HEK293 (cell line): ENCODE measurements at regions not wholly inside any gene's neighbourhood (a gene's known extent, or its start where the extent isn't known, plus 50 kb on each side); places are given as distances from the start of the nearest gene placed in this dataset.

Source experiments
- CTCF ChIA-PET: fragments of 350-600 bp; formaldehyde crosslinking; extraction: SDS; loops from one replicate; lab custom pipeline; 2021; ENCODE audit warnings: antibody characterized with exemption; lab: Yijun Ruan, JAX
- POLR2A ChIA-PET: fragments of 300-600 bp; formaldehyde crosslinking; extraction: SDS; loops from one replicate; lab custom pipeline; 2020; ENCODE audit warnings: antibody characterized with exemption, inconsistent platforms; lab: Yijun Ruan, JAX
- H3K27ac ChIP-seq: fragments of 200-500 bp; sonication (Bioruptor generic); 2 replicates; pipeline ENCODE4 v1.5.1; 2014; ENCODE audit warnings: low read depth, low read length, control low read depth, inconsistent platforms; ENCODE audit errors: extremely low read depth
- H3K36me3 ChIP-seq, 2 experiments: fragments of 200-500 bp in 1 of 2; sonication (Bioruptor generic) in 1 of 2; 1 replicate in 1 of 2; 2 replicates in 1 of 2; pipeline ENCODE4 v1.5.1; 2014 to 2017; ENCODE audit warnings: inconsistent platforms in 2 of 2, low read length in 2 of 2; ENCODE audit not compliant: control insufficient read depth in 2 of 2, insufficient read depth in 1 of 2
- H3K4me1 ChIP-seq: fragments of 200-500 bp; sonication (Bioruptor generic); 2 replicates; pipeline ENCODE4 v1.5.1; 2014; ENCODE audit warnings: mild to moderate bottlenecking, low read length, inconsistent platforms; ENCODE audit not compliant: control insufficient read depth, insufficient read depth
- H3K4me3 ChIP-seq: 2 replicates; pipeline ENCODE4 v1.5.1; 2011; ENCODE audit warnings: low read depth, mild to moderate bottlenecking, control low read depth, low read length, moderate library complexity
- H3K9me3 ChIP-seq: fragments of 200-500 bp; sonication (Bioruptor generic); 2 replicates; pipeline ENCODE4 v1.5.1; 2014; ENCODE audit warnings: low read depth, low read length, inconsistent platforms; ENCODE audit not compliant: control insufficient read depth, insufficient read depth
- BCL11A ChIP-seq: fragments of 450-650 bp; formaldehyde crosslinking; IDR thresholded peaks from 2 replicates; pipeline ENCODE4 v1.5.1; 2016; ENCODE audit warnings: low read depth, missing biosample characterization, missing genetic modification characterization
- IKZF3 ChIP-seq: fragments of 450-650 bp; IDR thresholded peaks from 2 replicates; pipeline ENCODE4 v1.5.0; 2018; ENCODE audit warnings: missing biosample characterization, mild to moderate bottlenecking, missing genetic modification characterization, moderate library complexity
- KLF10 ChIP-seq: fragments of 450-650 bp; IDR thresholded peaks from 2 replicates; pipeline ENCODE4 v1.5.1; 2018; ENCODE audit warnings: missing biosample characterization, mild to moderate bottlenecking, missing genetic modification characterization
- KLF9 ChIP-seq: fragments of 450-650 bp; formaldehyde crosslinking; IDR thresholded peaks from 2 replicates; pipeline ENCODE4 v1.5.1; 2016; ENCODE audit warnings: missing biosample characterization, missing genetic modification characterization, low read depth
- OVOL3 ChIP-seq: fragments of 450-650 bp; formaldehyde crosslinking; IDR thresholded peaks from 2 replicates; pipeline ENCODE4 v1.5.1; 2016; ENCODE audit warnings: missing biosample characterization, missing genetic modification characterization
- SALL2 ChIP-seq: fragments of 450-650 bp; formaldehyde crosslinking; IDR thresholded peaks from 2 replicates; pipeline ENCODE4 v1.5.0; 2017; ENCODE audit warnings: missing biosample characterization, mild to moderate bottlenecking, missing genetic modification characterization, borderline replicate concordance
- SCRT1 ChIP-seq: fragments of 450-650 bp; formaldehyde crosslinking; IDR thresholded peaks from 2 replicates; pipeline ENCODE4 v1.5.1; 2016; ENCODE audit warnings: missing biosample characterization, missing genetic modification characterization, borderline replicate concordance
- SP2 ChIP-seq: fragments of 450-650 bp; formaldehyde crosslinking; IDR thresholded peaks from 2 replicates; pipeline ENCODE4 v1.5.1; 2016; ENCODE audit warnings: missing biosample characterization, missing genetic modification characterization
- SP7 ChIP-seq: fragments of 450-650 bp; formaldehyde crosslinking; IDR thresholded peaks from 2 replicates; pipeline ENCODE4 v1.5.1; 2016; ENCODE audit warnings: missing biosample characterization, missing genetic modification characterization
- ZNF10 ChIP-seq: fragments of 450-650 bp; formaldehyde crosslinking; IDR thresholded peaks from 2 replicates; pipeline ENCODE4 v1.5.1; 2017; ENCODE audit warnings: missing biosample characterization, missing genetic modification characterization
- ZNF133 ChIP-seq: fragments of 450-650 bp; formaldehyde crosslinking; IDR thresholded peaks from 2 replicates; pipeline ENCODE4 v1.5.1; 2016; ENCODE audit warnings: missing biosample characterization, missing genetic modification characterization
- ZNF18 ChIP-seq: fragments of 450-650 bp; formaldehyde crosslinking; IDR thresholded peaks from 2 replicates; pipeline ENCODE4 v1.5.1; 2016; ENCODE audit warnings: missing biosample characterization, missing genetic modification characterization
- ZNF2 ChIP-seq: fragments of 450-650 bp; formaldehyde crosslinking; IDR thresholded peaks from 2 replicates; pipeline ENCODE4 v1.5.1; 2016; ENCODE audit warnings: missing biosample characterization, missing genetic modification characterization
- ZNF24 ChIP-seq: fragments of 450-650 bp; formaldehyde crosslinking; IDR thresholded peaks from 2 replicates; pipeline ENCODE4 v1.5.1; 2016; ENCODE audit warnings: missing biosample characterization, missing genetic modification characterization
- ZNF26 ChIP-seq: fragments of 450-650 bp; formaldehyde crosslinking; IDR thresholded peaks from 2 replicates; pipeline ENCODE4 v1.5.1; 2016; ENCODE audit warnings: missing biosample characterization, missing genetic modification characterization
- ZNF266 ChIP-seq: fragments of 450-650 bp; formaldehyde crosslinking; IDR thresholded peaks from 2 replicates; pipeline ENCODE4 v1.5.1; 2016; ENCODE audit warnings: missing biosample characterization, missing genetic modification characterization, low read depth
- ZNF350 ChIP-seq: fragments of 450-650 bp; formaldehyde crosslinking; IDR thresholded peaks from 2 replicates; pipeline ENCODE4 v1.5.0; 2017; ENCODE audit warnings: missing biosample characterization, mild to moderate bottlenecking, missing genetic modification characterization
- ZNF362 ChIP-seq: fragments of 450-650 bp; formaldehyde crosslinking; IDR thresholded peaks from 2 replicates; pipeline ENCODE4 v1.5.1; 2016; ENCODE audit warnings: missing biosample characterization, missing genetic modification characterization
- ZNF416 ChIP-seq: fragments of 450-650 bp; formaldehyde crosslinking; IDR thresholded peaks from 2 replicates; pipeline ENCODE4 v1.5.1; 2016; ENCODE audit warnings: missing biosample characterization, missing genetic modification characterization
- ZNF433 ChIP-seq: fragments of 450-650 bp; formaldehyde crosslinking; IDR thresholded peaks from 2 replicates; pipeline ENCODE4 v1.5.1; 2016; ENCODE audit warnings: missing biosample characterization, missing genetic modification characterization, low read depth
- ZNF561 ChIP-seq: fragments of 450-650 bp; IDR thresholded peaks from 2 replicates; pipeline ENCODE4 v1.5.1; 2018; ENCODE audit warnings: missing biosample characterization, missing genetic modification characterization, borderline replicate concordance
- ZNF596 ChIP-seq: fragments of 450-650 bp; IDR thresholded peaks from 2 replicates; pipeline ENCODE4 v1.5.0; 2018; ENCODE audit warnings: missing biosample characterization, mild to moderate bottlenecking, missing genetic modification characterization, moderate library complexity
- ZNF777 ChIP-seq: fragments of 450-650 bp; formaldehyde crosslinking; IDR thresholded peaks from 2 replicates; pipeline ENCODE4 v1.5.1; 2017; ENCODE audit warnings: missing biosample characterization, missing genetic modification characterization, borderline replicate concordance
- ZNF843 ChIP-seq: fragments of 450-650 bp; formaldehyde crosslinking; IDR thresholded peaks from 2 replicates; pipeline ENCODE4 v1.5.1; 2016; ENCODE audit warnings: missing biosample characterization, missing genetic modification characterization
- ZXDB ChIP-seq: fragments of 450-650 bp; formaldehyde crosslinking; IDR thresholded peaks from 2 replicates; pipeline ENCODE4 v1.5.1; 2016; ENCODE audit warnings: missing biosample characterization, missing genetic modification characterization
- TF ChIP-seq, protein P1 (sequence below): fragments of 450-650 bp; formaldehyde crosslinking; conservative IDR thresholded peaks from 2 replicates; pipeline ENCODE4 v1.5.1; 2016; ENCODE audit warnings: low read depth, missing biosample characterization, missing genetic modification characterization

DNA sequence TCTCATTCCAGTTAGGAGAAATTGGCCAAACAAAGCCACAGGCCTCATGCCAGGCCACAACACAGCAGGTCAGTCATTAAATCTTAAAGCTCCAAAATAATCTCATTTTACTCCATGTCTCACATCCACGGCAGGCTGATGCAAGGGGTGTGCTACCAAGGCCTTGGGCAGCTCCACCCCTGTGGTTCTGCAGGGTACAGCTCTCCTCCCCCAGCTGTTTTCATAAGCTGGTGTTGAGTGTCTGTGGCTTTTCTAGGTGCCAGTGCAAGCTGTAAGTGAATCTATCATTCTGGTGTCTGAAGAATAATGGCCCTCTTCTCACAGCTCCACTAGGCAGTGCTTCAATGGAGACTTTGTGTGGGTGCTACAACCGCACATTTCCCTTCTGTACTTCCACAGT lies 949.2 kb downstream of the TECRL start:
- Histone ChIP-seq H3K27ac (no peak overlapping the region), H3K9me3 (no peaks in the 10 kb centered on the region), H3K4me1 (no peaks in the 10 kb centered on the region), H3K36me3 (no peaks in the 10 kb centered on the region), H3K4me3 (no peak overlapping the region)
- POLR2A ChIA-PET: no interaction called here
- CTCF ChIA-PET: no interaction called here
- TF ChIP-seq ZNF843 (tag by site-specific recombination): no peak
- TF ChIP-seq ZNF350 (tag by site-specific recombination): no peak
- no peak for TF ChIP-seq ZNF10 (tag by site-specific recombination)
- no peak for TF ChIP-seq ZNF362 (tag by site-specific recombination)
- no peak for TF ChIP-seq ZNF416 (tag by site-specific recombination)
- TF ChIP-seq SP7 (tag by site-specific recombination): no peak
- TF ChIP-seq ZNF266 (tag by site-specific recombination): no peak
- no peak for TF ChIP-seq SALL2 (tag by site-specific recombination)
- TF ChIP-seq KLF9 (tag by site-specific recombination): no peak
- no peak for TF ChIP-seq ZNF2 (tag by site-specific recombination)
- no peak for TF ChIP-seq ZNF777 (tag by site-specific recombination)
- TF ChIP-seq ZXDB (tag by site-specific recombination): no peak
- no peak for TF ChIP-seq BCL11A (tag by site-specific recombination)
- no peak for TF ChIP-seq ZNF561 (tag by site-specific recombination)
- TF ChIP-seq ZNF596 (tag by site-specific recombination): no peak
- no peak for TF ChIP-seq SCRT1 (tag by site-specific recombination)
- TF ChIP-seq SP2 (tag by site-specific recombination): no peak
- TF ChIP-seq ZNF18 (tag by site-specific recombination): no peak
- no peak for TF ChIP-seq IKZF3 (tag by site-specific recombination)
- no peak for TF ChIP-seq OVOL3 (tag by site-specific recombination)
- TF ChIP-seq, all 188 proteins: peak for 0

DNA sequence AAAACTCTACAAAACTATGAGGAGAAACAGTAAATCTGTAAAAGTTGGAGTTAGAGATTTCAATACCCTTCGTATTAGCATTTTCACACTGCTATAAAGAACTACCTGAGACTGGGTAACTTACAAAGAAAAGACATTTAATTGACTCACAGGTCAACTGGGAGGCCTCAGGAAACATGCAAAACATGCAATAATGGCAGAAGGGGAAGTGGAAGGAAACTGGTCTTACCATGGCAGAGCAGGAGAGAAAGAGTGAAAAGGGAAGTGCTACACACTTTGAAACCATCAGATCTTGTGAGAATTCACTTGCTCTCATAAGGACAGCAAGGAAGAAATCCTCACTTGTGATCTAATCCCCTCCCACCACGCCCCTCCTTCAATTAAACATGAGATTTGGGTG lies 949.9 kb downstream of the TECRL start:
- no peaks in the 10 kb centered on the region for H3K36me3 ChIP-seq
- no peak overlapping the region for H3K4me3 ChIP-seq
- no peaks in the 10 kb centered on the region for H3K4me1 ChIP-seq
- ChIA-PET CTCF (no interaction called here), POLR2A (no interaction called here)
- H3K27ac ChIP-seq: no peak overlapping the region
- no peaks in the 10 kb centered on the region for H3K9me3 ChIP-seq
- no peak for TF ChIP-seq ZNF24 (tag by site-specific recombination)
- TF ChIP-seq, protein P1, sequence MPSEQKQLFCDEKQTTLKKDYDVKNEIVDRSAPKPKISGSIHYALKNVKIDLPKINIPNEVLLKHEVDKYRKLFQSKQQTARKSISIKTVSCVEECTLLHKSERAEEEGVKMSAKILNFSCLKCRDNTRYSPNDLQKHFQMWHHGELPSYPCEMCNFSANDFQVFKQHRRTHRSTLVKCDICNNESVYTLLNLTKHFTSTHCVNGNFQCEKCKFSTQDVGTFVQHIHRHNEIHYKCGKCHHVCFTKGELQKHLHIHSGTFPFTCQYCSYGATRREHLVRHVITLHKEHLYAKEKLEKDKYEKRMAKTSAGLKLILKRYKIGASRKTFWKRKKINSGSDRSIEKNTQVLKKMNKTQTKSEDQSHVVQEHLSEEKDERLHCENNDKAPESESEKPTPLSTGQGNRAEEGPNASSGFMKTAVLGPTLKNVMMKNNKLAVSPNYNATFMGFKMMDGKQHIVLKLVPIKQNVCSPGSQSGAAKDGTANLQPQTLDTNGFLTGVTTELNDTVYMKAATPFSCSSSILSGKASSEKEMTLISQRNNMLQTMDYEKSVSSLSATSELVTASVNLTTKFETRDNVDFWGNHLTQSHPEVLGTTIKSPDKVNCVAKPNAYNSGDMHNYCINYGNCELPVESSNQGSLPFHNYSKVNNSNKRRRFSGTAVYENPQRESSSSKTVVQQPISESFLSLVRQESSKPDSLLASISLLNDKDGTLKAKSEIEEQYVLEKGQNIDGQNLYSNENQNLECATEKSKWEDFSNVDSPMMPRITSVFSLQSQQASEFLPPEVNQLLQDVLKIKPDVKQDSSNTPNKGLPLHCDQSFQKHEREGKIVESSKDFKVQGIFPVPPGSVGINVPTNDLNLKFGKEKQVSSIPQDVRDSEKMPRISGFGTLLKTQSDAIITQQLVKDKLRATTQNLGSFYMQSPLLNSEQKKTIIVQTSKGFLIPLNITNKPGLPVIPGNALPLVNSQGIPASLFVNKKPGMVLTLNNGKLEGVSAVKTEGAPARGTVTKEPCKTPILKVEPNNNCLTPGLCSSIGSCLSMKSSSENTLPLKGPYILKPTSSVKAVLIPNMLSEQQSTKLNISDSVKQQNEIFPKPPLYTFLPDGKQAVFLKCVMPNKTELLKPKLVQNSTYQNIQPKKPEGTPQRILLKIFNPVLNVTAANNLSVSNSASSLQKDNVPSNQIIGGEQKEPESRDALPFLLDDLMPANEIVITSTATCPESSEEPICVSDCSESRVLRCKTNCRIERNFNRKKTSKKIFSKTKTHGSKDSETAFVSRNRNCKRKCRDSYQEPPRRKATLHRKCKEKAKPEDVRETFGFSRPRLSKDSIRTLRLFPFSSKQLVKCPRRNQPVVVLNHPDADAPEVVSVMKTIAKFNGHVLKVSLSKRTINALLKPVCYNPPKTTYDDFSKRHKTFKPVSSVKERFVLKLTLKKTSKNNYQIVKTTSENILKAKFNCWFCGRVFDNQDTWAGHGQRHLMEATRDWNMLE (tag by site-specific recombination): no peak
- TF ChIP-seq ZNF26 (tag by site-specific recombination): no peak
- no peak for TF ChIP-seq KLF10
- no peak for TF ChIP-seq ZNF433 (tag by site-specific recombination)
- no peak for TF ChIP-seq ZNF133 (tag by site-specific recombination)
